GM21825 (cell line): ENCODE measurements at regions not wholly inside any gene's neighbourhood (a gene's known extent, or its start where the extent isn't known, plus 50 kb on each side); places are given as distances from the start of the nearest gene placed in this dataset.
A peak's percentile ranks its signal among the peaks of the same experiment; 100 is the strongest.

ENCODE experiments used
- ATAC-seq: cut with Tn5 transposase; IDR thresholded peaks from one replicate; pipeline ENCODE4 v1.9.1; 2021; ENCODE audit warnings: mild to moderate bottlenecking, moderate library complexity; ENCODE audit not compliant: unreplicated experiment

DNA sequence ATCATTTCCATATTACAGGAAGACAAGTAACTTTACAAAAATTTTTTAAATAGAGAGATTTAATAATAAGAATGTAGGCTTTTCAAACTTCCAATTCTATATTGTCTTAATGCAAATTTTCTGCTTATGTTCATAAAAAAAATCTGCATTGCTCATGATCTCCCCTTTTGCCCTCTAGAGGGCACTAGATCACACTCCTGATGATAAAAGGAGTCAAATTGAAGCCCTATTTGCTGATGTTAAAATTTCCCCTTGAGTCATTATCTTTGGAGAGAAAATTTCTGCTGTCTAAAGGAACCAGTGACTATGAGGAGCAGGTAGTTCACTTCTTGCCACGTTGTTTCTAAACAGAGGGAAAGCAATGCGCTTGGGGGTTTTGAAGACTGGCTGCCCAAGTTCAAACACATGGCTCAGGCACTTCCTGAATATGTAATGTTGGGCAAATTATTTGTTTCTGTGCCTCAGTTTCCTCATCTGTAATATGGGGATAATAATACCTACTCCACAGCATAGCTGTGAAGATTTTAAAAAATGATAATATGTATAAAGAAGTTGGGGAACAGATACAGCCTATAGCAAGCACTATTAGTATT, 874.2 kb downstream of the TFAP2A start:
- ATAC-seq: no peak

DNA sequence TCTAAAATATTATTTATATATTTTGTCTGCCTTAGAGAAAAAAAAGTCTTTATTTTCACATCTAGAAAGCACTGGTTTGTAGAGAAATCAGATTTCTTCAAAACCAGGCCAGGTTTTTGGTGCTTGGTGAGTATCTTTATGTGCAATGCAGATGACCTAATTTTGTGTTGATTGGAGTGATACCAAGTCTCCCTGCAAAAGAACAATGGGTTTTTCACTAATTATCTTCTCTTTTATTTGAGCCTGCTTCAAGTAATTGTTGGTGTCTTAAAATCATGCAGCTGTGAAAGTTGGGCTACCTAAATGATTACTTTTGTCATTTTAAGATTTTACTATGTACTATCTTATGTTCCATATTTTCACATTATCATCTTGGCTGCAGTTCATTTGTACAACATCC, 874.7 kb downstream of the TFAP2A start:
- ATAC-seq: no peak

DNA sequence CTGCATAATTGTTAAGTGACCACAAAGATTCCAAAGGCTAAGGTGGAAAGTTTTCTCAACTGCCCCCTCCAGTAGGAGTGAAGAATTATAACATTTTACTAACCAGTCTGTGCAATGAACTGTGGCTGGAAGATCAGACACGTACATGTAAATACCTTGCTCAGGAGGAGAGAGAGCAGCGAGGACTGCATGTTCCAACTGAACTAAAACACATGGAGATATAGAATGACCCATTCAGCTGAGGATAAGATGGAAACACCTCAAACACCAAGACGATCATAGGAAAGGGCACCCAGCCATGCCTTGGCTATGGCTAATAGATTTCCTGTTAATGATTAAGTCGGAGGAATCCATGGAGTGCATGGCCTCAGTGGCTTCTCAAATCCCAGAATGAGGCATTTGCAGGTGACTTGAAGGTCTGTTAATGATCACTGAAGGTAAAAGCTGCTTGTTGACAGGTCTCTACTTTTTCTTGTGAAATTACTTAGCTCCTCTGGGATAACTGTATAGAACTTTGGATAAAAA, 875.6 kb downstream of the TFAP2A start:
- ATAC-seq: no peak

DNA sequence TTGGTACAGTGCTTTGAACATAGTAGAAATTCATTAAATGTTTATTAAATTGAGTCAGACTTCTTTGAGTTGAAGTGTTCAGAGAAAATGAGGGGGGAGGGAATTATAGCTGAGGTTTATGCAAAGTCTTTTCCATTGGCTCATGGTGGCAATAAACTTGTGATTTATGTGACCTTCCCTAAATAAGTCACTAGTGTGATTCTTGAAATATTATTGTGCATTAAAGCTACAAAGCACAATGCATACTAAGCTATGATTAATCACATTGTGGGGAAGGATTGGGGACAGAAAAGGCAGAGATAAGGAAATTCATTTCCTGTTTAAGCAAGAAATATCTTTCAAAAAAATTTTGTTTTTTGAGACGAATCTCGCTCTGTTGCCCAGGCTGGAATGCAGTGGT, 877.5 kb downstream of the TFAP2A start:
- ATAC-seq: no peak

DNA sequence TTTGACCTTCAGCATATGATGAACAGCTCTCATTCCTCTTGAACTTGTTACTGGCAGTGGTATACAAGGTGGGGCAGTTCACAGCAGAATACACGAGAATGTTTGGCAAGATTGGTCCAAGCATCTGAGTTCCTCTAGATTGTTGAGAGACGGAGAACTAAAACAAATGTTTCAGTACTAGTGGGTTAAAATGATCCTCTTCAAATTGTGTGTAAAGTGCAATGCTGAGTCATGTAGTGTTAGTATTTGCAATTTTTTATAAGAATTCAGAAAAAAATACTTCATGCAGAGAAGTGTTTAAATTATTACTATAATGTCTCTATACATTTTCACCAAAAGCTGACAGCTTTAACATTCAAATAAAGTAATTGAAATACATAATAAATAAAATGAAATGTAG, 879.8 kb downstream of the TFAP2A start:
- ATAC-seq: no peak

DNA sequence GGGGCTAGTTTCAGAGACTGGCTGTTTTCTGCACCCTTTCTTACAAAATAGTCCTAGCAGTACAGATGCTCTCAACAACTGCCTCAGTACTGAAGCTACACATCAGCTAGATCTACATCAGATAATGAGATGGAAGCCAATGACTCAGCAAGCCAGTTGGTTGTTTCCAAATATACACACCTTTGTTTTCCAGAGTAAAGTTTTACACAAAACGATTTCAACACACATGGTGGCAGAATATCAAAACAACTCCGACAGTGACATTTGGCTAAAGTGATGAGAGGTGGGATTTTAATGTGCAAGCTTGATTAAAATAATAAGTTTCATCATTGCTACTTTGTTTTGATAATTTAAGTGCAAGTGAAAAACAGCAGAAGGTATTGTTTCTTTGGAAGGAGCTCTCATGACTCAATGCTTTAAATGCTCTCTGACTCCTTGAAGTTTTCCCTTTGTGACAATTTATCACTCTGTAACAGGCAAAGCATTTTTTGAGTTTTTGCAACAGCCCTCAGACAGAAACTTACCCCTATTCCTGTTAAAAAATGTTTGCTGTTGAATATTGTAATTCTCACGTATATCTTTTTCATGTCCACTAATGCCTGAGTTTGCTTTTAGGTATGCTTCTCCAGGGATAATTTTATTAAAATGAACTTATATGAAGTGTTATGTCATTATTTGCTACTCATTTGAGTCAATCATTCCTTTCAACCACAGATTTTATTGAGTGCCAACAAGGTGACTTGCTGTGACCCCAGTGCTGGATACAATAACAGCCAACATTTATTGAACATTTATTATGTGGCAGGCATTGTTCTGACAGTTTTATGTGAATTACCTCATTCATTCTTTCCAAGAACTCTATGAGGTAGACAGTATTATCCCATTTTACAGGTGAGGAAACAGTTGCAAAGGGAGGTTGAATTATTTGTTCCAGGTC, 882.0 kb downstream of the TFAP2A start:
- no peak for ATAC-seq

DNA sequence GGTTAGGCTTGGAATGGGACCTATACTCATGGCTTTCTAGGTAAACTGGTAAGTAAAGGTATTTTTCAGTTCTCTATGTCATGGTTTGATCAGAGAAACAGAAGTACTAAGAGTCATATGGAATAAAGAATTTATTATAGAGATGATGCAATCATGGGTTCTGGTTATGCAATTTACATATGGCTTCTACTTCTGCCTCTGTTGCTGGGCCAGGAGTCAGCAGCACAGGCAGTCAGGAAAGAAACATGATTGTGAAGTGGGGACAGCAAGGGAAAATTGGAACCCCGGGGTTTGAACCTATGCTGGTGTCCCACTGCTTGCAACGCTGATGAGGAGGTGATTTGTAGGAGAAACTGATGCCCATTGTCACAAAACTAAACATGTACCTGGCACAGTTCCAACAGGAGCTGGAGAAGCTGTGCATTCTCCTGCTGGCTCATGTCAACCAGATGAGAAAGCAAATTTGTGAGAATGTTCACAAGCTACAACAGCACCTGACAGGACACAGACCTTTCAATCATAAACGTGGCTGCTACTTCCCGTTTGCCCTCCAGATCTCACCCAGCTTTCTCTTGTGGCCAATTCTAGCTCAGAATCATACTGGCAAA, 887.1 kb downstream of the TFAP2A start:
- ATAC-seq: no peak

DNA sequence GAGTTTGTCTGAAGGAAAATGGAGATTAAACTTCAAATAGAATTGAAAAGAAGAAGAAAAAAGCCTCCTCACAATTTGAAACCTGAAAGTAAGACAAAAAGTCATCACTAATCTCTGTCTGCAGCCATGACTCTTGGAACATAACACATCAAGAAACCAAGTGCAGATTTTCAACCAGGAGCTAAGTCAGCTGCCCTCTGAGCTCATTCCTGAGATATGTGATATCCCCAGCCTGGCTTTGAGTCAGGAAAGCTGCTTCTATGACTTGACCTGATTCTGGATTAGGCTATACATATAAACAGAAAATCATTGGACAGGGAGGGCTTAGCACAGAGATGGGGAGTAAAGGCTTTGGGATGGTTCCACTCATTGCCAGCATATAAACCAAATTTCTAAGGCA, 891.4 kb downstream of the TFAP2A start:
- ATAC-seq: no peak

DNA sequence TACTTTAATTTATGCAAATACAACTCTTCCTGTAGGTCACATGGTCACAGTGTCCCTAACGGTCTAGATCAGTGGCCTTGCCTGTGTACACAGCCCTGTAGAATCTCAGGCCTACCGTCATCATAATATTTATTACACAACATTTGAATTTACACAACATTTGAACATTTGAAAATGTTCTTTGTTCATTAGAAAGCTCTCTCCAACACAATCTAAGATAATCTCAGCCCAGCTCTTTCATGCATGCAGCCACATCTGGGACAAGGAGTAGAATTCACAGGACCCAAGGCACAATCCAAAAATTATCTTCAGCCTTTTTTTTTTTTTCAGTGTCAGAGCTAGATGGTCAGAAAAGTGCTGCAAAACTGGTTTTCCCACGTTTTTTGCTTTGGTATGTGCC, 892.8 kb downstream of the TFAP2A start:
- ATAC-seq: no peak

DNA sequence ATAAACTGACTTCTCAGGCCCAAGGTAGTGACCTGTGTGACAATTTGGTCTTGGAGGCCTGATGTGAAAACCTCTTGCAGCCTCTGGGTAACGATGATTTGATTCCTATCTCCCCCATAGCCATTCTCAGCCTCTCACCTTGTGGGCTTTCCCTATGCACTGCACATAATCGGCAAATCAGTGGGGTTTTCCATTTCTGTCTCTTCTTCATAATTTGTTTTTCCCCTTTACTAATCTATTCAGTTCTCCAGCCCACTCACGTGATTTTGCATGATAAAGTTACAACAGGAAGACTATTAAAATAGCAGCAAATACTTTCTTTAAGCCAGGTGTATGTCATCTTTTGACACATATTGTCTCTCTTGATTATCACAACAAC, 893.7 kb downstream of the TFAP2A start:
- ATAC-seq: peak; percentile 38

DNA sequence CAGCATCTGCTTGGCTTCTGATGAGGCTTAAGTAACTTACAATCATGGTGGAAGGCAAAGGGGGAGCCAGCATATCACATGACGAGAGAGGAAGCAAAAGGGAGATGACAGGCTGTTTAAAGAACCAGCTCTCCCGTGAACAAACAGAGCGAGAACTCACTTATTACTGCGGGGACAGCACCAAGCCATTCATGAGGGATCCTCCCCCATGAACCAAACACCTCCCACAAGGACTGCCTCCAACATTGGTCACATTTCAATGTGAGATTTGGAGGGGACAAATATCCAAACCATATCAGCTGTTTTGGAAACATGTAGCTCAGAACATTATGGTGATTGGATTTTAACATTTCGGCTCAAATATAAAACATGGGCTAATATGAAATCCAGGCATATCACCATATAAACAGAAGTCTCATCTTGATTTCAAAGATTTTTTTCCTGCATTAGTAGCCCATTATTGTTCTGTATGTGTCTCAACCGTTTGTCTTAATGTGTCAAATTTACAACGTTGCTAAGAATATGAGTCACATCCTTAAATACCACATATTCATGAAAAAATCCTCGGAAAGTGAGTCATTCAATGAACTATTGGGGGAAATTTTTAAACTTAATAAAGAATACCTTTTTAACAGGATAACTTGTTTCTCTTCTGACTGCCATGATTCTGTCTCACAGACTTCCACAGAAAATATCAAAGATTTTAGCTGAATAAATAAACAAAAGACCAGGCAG, 894.3 kb downstream of the TFAP2A start:
- peak; percentile 51 for ATAC-seq

DNA sequence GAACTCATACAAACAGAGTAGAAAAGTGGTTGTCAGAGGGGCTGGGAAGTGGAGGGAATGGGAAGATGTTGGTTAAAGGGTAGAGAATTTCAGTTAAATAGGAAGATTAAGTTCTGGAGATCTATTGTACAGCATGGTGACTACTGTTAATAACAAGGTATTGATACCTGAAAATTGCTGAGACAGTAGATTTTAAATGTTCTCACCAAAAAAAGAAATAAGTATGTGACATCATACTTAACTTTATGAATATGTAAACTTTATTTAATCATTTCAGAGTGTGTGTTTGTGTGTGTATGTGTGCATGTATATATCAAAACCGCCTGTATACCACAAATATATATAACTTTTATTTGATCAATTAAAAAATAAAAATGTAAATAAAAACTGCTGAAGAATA, 896.4 kb downstream of the TFAP2A start:
- ATAC-seq: no peak

DNA sequence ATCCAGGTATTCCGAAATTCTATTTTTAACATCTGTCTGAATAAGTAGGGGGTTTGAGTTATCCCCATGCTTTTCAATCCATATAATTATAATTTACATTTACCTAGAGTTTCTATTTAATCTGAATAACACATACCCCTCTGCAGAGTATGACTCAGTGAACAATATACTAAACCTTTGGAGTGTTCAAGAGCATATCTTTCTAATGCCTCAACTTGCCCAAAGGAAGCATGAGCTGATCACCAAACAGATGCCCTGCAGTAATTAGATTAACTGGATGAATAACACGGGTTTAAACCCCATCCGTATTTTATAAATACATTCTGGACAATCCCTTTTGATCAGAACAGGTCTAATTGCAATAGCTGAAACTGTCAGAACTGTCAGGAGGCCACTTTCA, 897.1 kb downstream of the TFAP2A start:
- no peak for ATAC-seq

DNA sequence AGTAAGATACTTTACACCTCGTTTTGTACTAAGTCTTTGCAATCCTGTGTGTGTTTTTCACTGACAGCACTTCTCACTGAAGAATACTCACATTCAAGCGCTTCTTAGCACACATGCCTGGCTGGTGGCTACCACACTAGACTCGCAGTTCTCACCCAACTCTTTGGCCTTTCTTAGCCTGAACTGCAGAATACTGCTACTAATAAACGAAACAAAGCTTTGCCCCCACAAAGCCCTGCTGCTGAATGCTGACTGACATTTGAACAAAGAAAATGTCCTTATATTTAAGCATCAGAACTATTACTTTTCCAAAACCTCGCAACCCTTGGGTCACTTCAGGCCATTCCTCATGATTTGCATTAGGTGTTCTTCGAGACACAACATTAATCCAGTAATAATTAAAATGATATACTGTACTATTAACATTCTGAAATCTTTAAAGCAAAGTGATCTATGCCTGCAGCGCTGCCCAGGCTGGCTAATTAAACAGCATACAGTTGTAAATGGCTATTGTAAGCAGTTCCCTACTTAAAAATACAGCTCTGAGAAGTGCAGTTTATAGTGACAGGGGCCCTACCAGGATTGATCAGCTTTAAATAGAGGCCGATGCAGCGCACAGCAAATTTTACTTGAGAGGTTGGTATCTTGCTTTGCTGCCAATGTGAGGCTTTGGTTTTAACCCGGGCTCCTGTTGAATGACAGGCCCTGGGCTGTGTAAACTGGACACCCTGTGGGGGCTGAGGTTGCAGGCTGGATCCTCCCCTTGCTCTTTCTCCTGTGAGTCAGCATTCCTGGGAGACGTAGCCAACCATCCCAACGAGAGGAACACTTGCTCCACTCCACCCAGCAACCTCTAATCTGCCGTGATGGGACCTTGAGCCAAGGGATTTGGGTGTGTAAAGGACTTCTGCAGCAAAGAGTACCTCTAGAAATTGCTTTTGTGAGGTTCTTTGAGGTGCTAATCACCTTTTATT, 899.0 kb downstream of the TFAP2A start:
- ATAC-seq: no peak

DNA sequence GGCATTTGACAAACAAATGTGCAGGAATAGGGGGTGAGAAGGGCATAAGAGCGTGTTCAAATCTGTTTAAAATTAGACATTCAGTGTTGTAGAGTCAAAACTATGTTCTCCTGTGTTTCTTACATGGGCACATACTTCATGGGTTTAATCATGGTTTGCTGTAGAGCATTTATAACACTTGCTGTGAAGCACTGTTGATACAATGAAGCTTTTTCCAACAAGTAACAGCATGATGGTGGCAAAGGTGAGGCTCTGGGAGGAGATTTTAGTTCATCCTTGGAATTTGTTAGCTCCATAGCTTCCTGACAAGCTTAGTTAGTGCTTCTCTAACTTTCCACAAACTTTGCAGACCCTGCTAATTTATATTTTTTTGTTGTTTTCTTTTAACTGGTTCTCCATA, 900.7 kb downstream of the TFAP2A start:
- no peak for ATAC-seq

DNA sequence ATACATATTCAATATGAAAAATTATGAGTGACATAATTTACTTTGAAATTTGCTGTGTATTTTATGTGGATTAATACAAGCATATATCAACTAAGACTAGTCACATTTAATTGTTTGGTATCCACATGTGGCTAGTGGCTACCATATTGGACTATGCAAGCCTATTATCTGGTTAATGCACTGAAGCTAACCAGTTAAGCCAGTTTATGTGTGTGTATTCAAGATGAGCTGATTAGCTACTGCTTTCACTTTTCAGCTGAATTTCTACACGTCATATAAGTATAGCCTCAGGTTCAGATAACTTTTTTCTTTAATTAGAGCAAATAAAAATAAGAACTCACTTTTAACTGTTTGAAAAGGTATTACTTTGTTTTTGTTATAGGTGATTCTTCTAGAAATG, 903.7 kb downstream of the TFAP2A start:
- no peak for ATAC-seq

DNA sequence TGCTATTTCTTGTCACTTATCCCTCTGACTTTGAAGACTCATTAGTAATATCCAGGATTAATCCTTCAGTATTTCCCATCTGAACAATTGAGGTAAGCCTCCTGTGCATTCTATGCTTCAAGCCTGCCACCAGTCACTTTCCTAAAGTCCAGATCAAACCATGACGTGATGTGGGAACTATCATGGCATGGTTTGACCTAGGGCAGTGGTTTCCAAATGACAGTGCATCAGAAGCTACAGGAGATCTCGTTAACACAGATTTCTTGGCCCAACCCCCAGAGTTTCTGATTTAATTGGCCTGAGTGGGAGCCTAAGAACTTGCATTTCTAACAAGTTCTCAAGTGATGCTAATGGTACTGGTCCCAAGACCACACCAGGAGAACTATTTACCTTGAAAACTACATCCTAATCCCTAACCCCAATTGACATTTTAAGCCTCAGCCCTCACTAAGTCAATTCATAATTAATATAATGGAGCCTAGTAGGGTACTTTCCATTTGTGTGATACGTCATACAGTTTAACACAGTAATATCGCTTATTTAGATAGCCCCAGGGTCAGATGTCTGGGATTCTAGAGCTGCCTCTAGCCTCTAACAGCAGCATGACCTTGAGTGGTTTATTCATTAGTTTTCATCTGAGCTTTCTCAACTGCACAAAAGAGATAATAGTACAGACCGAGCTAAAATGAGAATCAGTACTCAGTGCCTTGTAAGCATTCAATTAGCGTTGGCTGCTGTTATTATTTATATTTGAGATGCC, 907.6 kb downstream of the TFAP2A start:
- no peak for ATAC-seq

DNA sequence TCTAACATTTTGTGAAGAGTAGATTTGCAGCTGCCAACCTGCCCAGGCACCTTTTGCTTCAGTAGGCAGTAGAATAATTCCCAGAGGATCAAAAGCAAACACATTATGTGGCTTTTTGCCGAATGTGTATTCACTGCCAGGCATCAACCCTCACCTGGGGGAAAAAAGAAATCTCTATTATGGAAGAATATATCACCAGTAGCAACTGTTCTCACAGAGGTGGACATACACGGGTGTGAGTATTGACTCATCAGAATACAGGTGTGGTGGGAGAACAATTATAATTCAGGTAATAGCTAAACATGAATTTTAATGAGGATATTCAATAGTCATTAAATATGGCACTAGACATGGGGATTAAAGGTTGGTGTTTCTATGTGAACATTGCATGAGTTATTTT, 910.7 kb downstream of the TFAP2A start:
- ATAC-seq: no peak

DNA sequence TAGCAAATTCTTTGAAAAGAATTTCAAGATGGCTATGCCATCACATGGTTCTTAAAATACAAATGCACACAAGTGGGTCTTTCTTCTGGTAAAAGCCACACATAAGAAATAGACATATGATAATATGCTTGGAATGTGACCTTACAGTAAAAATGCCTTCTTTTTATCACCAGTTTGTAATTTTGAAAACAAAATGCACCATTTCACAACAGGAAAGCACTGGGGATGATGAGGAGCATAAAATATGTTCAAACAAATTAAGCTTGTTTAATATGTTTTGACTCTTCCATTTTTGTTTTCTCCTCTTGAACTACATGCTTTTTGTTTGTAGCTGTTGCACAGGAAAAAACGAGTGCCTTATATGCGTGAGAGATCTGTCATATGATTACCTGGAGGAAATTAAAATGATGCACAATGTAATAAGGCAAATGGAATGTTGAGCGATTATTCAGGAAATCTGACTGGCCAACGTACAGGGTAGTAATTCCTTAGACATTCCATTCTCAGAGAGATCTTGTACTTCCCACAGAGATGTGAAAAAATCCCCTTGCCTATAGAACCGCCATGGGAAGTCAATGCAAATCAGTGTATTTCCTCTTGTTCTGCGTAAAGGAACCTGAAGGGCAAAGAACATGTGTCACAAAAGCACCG, 911.6 kb downstream of the TFAP2A start:
- no peak for ATAC-seq
